HEK293 (cell line): ENCODE measurements at regions not wholly inside any gene's neighbourhood (a gene's known extent, or its start where the extent isn't known, plus 50 kb on each side); places are given as distances from the start of the nearest gene placed in this dataset.

ENCODE experiments used
- ATF2 ChIP-seq: fragments of 450-650 bp; formaldehyde crosslinking; IDR thresholded peaks from 2 replicates; pipeline ENCODE4 v1.5.1; 2016; ENCODE audit warnings: missing biosample characterization, missing genetic modification characterization, low read depth
- ELK4 ChIP-seq: IDR thresholded peaks from 2 replicates; pipeline ENCODE4 v1.6.1; 2011; ENCODE audit warnings: mild to moderate bottlenecking, low read depth, low read length, borderline replicate concordance
- MEIS1 ChIP-seq: sonication (generic); formaldehyde crosslinking; IDR thresholded peaks from 2 replicates; pipeline ENCODE4 v1.8.1; 2022; ENCODE audit warnings: missing genetic modification reagents, mild to moderate bottlenecking, borderline replicate concordance
- YY1 ChIP-seq: fragments of 450-650 bp; formaldehyde crosslinking; IDR thresholded peaks from 2 replicates; pipeline ENCODE4 v1.5.1; 2018; ENCODE audit warnings: missing biosample characterization, missing genetic modification characterization
- ZFHX2 ChIP-seq: fragments of 450-650 bp; formaldehyde crosslinking; conservative IDR thresholded peaks from 2 replicates; pipeline ENCODE4 v1.5.1; 2016; ENCODE audit warnings: missing biosample characterization, missing genetic modification characterization
- ZFP37 ChIP-seq: fragments of 450-650 bp; formaldehyde crosslinking; IDR thresholded peaks from 2 replicates; pipeline ENCODE4 v1.5.1; 2016; ENCODE audit warnings: missing biosample characterization, missing genetic modification characterization
- ZNF18 ChIP-seq: fragments of 450-650 bp; formaldehyde crosslinking; IDR thresholded peaks from 2 replicates; pipeline ENCODE4 v1.5.1; 2016; ENCODE audit warnings: missing biosample characterization, missing genetic modification characterization
- ZNF510 ChIP-seq: fragments of 450-650 bp; formaldehyde crosslinking; IDR thresholded peaks from 2 replicates; pipeline ENCODE4 v1.5.1; 2018; ENCODE audit warnings: mild to moderate bottlenecking, missing genetic modification characterization, missing biosample characterization; ENCODE audit not compliant: insufficient replicate concordance
- ZNF558 ChIP-seq: fragments of 450-650 bp; formaldehyde crosslinking; IDR thresholded peaks from 2 replicates; pipeline ENCODE4 v1.5.1; 2016; ENCODE audit warnings: missing biosample characterization, missing genetic modification characterization
- ZNF658 ChIP-seq: fragments of 450-650 bp; formaldehyde crosslinking; IDR thresholded peaks from 2 replicates; pipeline ENCODE4; 2016; ENCODE audit warnings: missing biosample characterization, missing genetic modification characterization
- ZNF76 ChIP-seq: fragments of 450-650 bp; formaldehyde crosslinking; IDR thresholded peaks from 2 replicates; pipeline ENCODE4; 2016; ENCODE audit warnings: low read depth, missing biosample characterization, missing genetic modification characterization, borderline replicate concordance
- ZNF785 ChIP-seq: fragments of 450-650 bp; formaldehyde crosslinking; IDR thresholded peaks from 2 replicates; pipeline ENCODE4 v1.5.1; 2016; ENCODE audit warnings: missing biosample characterization, missing genetic modification characterization
- TF ChIP-seq, protein P1 (sequence below): fragments of 450-650 bp; formaldehyde crosslinking; IDR thresholded peaks from 2 replicates; pipeline ENCODE4 v1.5.1; 2016; ENCODE audit warnings: missing biosample characterization, missing genetic modification characterization, borderline replicate concordance
- TF ChIP-seq, protein P2 (sequence below): fragments of 450-650 bp; formaldehyde crosslinking; IDR thresholded peaks from 2 replicates; pipeline ENCODE4 v1.5.1; 2017; ENCODE audit warnings: missing biosample characterization, missing genetic modification characterization
- TF ChIP-seq, protein P3 (sequence below): fragments of 450-650 bp; formaldehyde crosslinking; IDR thresholded peaks from 2 replicates; pipeline ENCODE4 v1.5.1; 2016; ENCODE audit warnings: missing biosample characterization, missing genetic modification characterization

GRCh38 chr7:84477786-84478478, 283.3 kb upstream of the SEMA3A start (continued):
- TF ChIP-seq, protein P1, sequence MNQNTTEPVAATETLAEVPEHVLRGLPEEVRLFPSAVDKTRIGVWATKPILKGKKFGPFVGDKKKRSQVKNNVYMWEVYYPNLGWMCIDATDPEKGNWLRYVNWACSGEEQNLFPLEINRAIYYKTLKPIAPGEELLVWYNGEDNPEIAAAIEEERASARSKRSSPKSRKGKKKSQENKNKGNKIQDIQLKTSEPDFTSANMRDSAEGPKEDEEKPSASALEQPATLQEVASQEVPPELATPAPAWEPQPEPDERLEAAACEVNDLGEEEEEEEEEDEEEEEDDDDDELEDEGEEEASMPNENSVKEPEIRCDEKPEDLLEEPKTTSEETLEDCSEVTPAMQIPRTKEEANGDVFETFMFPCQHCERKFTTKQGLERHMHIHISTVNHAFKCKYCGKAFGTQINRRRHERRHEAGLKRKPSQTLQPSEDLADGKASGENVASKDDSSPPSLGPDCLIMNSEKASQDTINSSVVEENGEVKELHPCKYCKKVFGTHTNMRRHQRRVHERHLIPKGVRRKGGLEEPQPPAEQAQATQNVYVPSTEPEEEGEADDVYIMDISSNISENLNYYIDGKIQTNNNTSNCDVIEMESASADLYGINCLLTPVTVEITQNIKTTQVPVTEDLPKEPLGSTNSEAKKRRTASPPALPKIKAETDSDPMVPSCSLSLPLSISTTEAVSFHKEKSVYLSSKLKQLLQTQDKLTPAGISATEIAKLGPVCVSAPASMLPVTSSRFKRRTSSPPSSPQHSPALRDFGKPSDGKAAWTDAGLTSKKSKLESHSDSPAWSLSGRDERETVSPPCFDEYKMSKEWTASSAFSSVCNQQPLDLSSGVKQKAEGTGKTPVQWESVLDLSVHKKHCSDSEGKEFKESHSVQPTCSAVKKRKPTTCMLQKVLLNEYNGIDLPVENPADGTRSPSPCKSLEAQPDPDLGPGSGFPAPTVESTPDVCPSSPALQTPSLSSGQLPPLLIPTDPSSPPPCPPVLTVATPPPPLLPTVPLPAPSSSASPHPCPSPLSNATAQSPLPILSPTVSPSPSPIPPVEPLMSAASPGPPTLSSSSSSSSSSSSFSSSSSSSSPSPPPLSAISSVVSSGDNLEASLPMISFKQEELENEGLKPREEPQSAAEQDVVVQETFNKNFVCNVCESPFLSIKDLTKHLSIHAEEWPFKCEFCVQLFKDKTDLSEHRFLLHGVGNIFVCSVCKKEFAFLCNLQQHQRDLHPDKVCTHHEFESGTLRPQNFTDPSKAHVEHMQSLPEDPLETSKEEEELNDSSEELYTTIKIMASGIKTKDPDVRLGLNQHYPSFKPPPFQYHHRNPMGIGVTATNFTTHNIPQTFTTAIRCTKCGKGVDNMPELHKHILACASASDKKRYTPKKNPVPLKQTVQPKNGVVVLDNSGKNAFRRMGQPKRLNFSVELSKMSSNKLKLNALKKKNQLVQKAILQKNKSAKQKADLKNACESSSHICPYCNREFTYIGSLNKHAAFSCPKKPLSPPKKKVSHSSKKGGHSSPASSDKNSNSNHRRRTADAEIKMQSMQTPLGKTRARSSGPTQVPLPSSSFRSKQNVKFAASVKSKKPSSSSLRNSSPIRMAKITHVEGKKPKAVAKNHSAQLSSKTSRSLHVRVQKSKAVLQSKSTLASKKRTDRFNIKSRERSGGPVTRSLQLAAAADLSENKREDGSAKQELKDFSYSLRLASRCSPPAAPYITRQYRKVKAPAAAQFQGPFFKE (tag by site-specific recombination) = no peak
- no peak for TF ChIP-seq ZNF658
- no peak for TF ChIP-seq ZNF785 (tag by site-specific recombination)
- TF ChIP-seq, protein P2, sequence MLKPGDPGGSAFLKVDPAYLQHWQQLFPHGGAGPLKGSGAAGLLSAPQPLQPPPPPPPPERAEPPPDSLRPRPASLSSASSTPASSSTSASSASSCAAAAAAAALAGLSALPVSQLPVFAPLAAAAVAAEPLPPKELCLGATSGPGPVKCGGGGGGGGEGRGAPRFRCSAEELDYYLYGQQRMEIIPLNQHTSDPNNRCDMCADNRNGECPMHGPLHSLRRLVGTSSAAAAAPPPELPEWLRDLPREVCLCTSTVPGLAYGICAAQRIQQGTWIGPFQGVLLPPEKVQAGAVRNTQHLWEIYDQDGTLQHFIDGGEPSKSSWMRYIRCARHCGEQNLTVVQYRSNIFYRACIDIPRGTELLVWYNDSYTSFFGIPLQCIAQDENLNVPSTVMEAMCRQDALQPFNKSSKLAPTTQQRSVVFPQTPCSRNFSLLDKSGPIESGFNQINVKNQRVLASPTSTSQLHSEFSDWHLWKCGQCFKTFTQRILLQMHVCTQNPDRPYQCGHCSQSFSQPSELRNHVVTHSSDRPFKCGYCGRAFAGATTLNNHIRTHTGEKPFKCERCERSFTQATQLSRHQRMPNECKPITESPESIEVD (tag by site-specific recombination) = no peak
- TF ChIP-seq ZNF510 (tag by site-specific recombination) = no peak
- TF ChIP-seq, protein P3, sequence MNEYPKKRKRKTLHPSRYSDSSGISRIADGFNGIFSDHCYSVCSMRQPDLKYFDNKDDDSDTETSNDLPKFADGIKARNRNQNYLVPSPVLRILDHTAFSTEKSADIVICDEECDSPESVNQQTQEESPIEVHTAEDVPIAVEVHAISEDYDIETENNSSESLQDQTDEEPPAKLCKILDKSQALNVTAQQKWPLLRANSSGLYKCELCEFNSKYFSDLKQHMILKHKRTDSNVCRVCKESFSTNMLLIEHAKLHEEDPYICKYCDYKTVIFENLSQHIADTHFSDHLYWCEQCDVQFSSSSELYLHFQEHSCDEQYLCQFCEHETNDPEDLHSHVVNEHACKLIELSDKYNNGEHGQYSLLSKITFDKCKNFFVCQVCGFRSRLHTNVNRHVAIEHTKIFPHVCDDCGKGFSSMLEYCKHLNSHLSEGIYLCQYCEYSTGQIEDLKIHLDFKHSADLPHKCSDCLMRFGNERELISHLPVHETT (tag by site-specific recombination) = no peak
- no peak for TF ChIP-seq ZNF558 (tag by site-specific recombination)
- TF ChIP-seq ZFP37 (tag by site-specific recombination) = no peak
- TF ChIP-seq YY1 (tag by site-specific recombination) = no peak
- no peak for TF ChIP-seq ATF2 (tag by site-specific recombination)
- no peak for TF ChIP-seq ZNF18 (tag by site-specific recombination)
- no peak for TF ChIP-seq ELK4
- TF ChIP-seq ZFHX2 (tag by site-specific recombination) = no peak
- no peak for TF ChIP-seq ZNF76 (tag by site-specific recombination)
- TF ChIP-seq MEIS1 (CRISPR knock-in tag) = no peak
